Cerebellar cortex (tissue), 1 donor: ENCODE measurements at regions not wholly inside any gene's neighbourhood (a gene's known extent, or its start where the extent isn't known, plus 50 kb on each side); places are given as distances from the start of the nearest gene placed in this dataset.

Experiments
- DNase-seq: peaks from one replicate; pipeline ENCODE4 v3.0.0-alpha.2; 2015; ENCODE audit warnings: low spot score

GRCh38 chr4:154088741-154089140, 299.9 kb upstream of the SFRP2 start:
- no peak for DNase-seq

- no peak for DNase-seq
Observed at GRCh38 chr4:154086247-154086646, 297.4 kb upstream of the SFRP2 start.

GRCh38 chr4:154084864-154085263, 296.0 kb upstream of the SFRP2 start:
- DNase-seq = no peak

- no peak for DNase-seq
Observed at GRCh38 chr4:154082760-154083535, 294.1 kb upstream of the SFRP2 start.

- no peak for DNase-seq
Observed at GRCh38 chr4:154081391-154081790, 292.5 kb upstream of the SFRP2 start.

- no peak for DNase-seq
Observed at GRCh38 chr4:154078504-154079350, 289.8 kb upstream of the SFRP2 start.

- no peak for DNase-seq
Observed at GRCh38 chr4:154076921-154077320, 288.0 kb upstream of the SFRP2 start.

- DNase-seq = no peak
Observed at GRCh38 chr4:154073107-154073822, 284.4 kb upstream of the SFRP2 start.

GRCh38 chr4:154067786-154068185, 278.9 kb upstream of the SFRP2 start:
- no peak for DNase-seq

- DNase-seq = no peak
Observed at GRCh38 chr4:154065368-154065767, 276.5 kb upstream of the SFRP2 start.

GRCh38 chr4:154064244-154064643, 275.4 kb upstream of the SFRP2 start:
- no peak for DNase-seq

GRCh38 chr4:154049457-154050181, 260.7 kb upstream of the SFRP2 start:
- DNase-seq = no peak

- no peak for DNase-seq
Observed at GRCh38 chr4:154047733-154048132, 258.9 kb upstream of the SFRP2 start.

GRCh38 chr4:154044742-154045485, 256.0 kb upstream of the SFRP2 start:
- no peak for DNase-seq

- DNase-seq = no peak
Observed at GRCh38 chr4:154044108-154044531, 255.2 kb upstream of the SFRP2 start.

- no peak for DNase-seq
Observed at GRCh38 chr4:154041640-154042039, 252.8 kb upstream of the SFRP2 start.

GRCh38 chr4:154039435-154040343, 250.8 kb upstream of the SFRP2 start:
- no peak for DNase-seq

GRCh38 chr4:154036856-154037255, 248.0 kb upstream of the SFRP2 start:
- DNase-seq = no peak

- no peak for DNase-seq
Observed at GRCh38 chr4:154035341-154035740, 246.5 kb upstream of the SFRP2 start.

GRCh38 chr4:154033921-154034320, 245.0 kb upstream of the SFRP2 start:
- DNase-seq = no peak
